Astrocyte of the spinal cord (primary cell): ENCODE measurements at regions not wholly inside any gene's neighbourhood (a gene's known extent, or its start where the extent isn't known, plus 50 kb on each side); places are given as distances from the start of the nearest gene placed in this dataset.

Source experiments
- DNase-seq: peaks from one replicate; pipeline ENCODE4 v3.0.0; 2011; ENCODE audit warnings: low read depth, low spot score
- H3K4me3 ChIP-seq: 2 replicates; pipeline ENCODE4 v1.5.1; 2011; ENCODE audit warnings: low read depth, mild to moderate bottlenecking, low read length, moderate library complexity
- in situ Hi-C: cut with HindIII; loops from 2 replicates; pipeline ENCODE4 v1.10.0; 2017; ENCODE audit warnings: low sequenced_read_pairs
- TF ChIP-seq, protein P1 (sequence below): IDR thresholded peaks from 2 replicates; pipeline ENCODE4 v1.5.1; 2012; ENCODE audit warnings: low read depth, mild to moderate bottlenecking, low read length, inconsistent platforms

DNA sequence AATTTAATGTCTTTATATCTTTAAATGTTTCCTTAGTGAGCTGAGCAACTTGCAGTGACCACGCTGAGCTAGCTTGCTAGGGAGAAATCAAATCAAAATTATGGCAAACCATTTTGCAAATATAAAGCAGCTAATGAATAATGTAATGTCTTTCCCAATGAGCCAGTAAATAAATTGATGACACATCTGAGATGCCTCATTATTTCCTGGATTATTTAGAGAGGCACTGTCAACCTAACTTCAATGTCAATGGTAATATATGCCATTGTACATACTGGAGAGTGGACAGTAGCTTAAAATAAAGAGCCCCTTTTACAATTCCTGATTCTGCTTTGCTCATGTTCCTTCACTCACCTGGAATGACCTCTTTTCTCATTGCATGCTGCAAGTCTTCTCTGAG, 182.6 kb downstream of the PHLDA1 start:
- in situ Hi-C loops, result no loop called here
- TF ChIP-seq, protein P1, sequence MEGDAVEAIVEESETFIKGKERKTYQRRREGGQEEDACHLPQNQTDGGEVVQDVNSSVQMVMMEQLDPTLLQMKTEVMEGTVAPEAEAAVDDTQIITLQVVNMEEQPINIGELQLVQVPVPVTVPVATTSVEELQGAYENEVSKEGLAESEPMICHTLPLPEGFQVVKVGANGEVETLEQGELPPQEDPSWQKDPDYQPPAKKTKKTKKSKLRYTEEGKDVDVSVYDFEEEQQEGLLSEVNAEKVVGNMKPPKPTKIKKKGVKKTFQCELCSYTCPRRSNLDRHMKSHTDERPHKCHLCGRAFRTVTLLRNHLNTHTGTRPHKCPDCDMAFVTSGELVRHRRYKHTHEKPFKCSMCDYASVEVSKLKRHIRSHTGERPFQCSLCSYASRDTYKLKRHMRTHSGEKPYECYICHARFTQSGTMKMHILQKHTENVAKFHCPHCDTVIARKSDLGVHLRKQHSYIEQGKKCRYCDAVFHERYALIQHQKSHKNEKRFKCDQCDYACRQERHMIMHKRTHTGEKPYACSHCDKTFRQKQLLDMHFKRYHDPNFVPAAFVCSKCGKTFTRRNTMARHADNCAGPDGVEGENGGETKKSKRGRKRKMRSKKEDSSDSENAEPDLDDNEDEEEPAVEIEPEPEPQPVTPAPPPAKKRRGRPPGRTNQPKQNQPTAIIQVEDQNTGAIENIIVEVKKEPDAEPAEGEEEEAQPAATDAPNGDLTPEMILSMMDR, result no peak
- H3K4me3 ChIP-seq, result no peak overlapping the region
- no peak for DNase-seq

- in situ Hi-C loops, result no loop called here
Measured at GRCh38 chr12:75848431-75848925, 183.1 kb downstream of the PHLDA1 start.

DNA sequence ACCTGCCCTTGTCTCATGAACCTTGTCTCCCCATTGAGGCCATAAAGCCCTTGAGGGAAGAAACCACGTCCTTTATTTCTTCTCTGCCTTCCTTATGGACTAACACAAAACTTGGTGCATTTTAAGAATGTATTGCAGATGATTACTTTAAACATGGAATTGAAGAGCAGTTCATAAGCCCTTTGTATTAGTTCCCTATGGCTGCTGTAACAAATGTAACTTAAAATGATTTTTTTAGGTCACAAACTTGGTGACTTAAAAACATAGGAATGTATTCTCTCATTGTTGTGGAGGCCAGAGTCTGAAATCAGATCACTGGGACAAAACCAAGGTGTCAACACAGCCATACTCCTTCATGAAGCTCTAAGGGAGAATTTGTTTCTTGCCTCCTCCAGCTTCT, 185.5 kb downstream of the PHLDA1 start:
- TF ChIP-seq, protein P1, result no peak
- no peak overlapping the region for H3K4me3 ChIP-seq
- no peak for DNase-seq
- in situ Hi-C loops, result no loop called here

More at GRCh38 chr12:75848431-75848925, 183.1 kb downstream of the PHLDA1 start:
- DNase-seq, result no peak
- no peak overlapping the region for H3K4me3 ChIP-seq
- TF ChIP-seq, protein P1, result no peak

- no peak overlapping the region for H3K4me3 ChIP-seq
- TF ChIP-seq, protein P1, result no peak
- in situ Hi-C loops, result no loop called here
- DNase-seq, result no peak
Measured at GRCh38 chr12:75844985-75845384, 186.6 kb downstream of the PHLDA1 start.

DNA sequence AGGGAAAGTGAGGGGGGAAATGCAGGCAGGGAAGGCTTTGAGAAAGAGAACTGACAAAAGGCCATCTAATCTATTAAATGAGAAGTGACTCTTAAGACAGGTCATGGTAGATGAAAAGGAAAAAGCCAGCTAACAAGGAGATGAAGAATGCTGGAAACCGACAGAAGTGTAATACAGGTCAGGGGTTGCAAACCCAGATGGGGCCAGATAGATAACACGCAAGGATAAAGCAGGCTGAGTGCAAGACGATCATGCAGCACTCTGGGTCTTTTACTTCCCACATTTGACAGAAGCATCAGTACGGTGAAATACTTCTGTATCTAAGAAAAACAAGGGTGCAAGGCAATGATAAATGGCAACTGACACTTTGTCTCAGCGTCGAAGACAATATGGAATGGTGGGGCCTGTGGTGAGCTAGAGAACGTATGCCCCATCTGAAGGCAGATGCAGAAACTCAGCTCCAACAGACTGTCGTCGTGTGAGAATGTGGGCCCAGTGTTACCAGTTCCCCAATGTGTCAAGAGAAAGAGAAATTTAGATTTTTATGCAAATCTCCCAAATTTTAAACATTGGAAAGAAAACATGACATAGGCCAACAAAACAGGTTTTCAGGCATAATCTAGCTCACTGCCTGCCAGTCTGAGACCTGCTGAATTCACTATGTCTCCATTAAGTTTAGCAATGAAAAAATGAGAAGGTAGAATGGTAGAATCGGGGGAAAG, 187.4 kb downstream of the PHLDA1 start:
- no peak for DNase-seq
- TF ChIP-seq, protein P1, result no peak
- no peak overlapping the region for H3K4me3 ChIP-seq
- in situ Hi-C loops, result no loop called here

DNA sequence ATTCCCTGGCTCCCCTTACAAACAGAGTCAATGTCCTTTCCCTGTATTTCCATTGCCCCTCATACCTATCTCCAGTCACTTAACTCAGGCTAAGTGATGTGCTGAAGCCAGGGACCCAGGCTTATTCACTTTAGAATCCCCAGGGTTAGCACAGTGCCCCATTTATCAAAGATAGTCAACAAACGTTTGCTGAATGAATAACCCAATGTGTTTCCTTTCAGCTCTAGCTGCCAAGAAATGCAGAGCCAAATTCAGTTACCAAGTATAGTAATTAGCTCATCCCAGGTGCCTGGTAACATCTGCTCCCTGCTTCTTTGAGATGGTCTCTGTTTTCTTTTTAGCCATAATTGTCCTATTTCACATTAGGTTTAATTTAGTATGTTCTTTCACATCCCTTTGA, 189.5 kb downstream of the PHLDA1 start:
- no peak overlapping the region for H3K4me3 ChIP-seq
- DNase-seq, result no peak
- in situ Hi-C loops, result no loop called here
- TF ChIP-seq, protein P1, result no peak
